Activated B cell treated with CpG ODN at 0.5 μM for 24 hours (primary cell): ENCODE measurements at regions not wholly inside any gene's neighbourhood (a gene's known extent, or its start where the extent isn't known, plus 50 kb on each side); places are given as distances from the start of the nearest gene placed in this dataset.

Experiments used
- ATAC-seq: fragments of 200-7000 bp; cut with Tn5 transposase; one replicate; pipeline ENCODE4 v1.10.0; 2021; ENCODE audit warnings: low read depth, mild to moderate bottlenecking, moderate library complexity
- CTCF ChIA-PET: fragments of 350-600 bp; sonication (Branson Sonifier 250); formaldehyde crosslinking; loops from one replicate; lab custom pipeline; 2021; ENCODE audit warnings: antibody characterized with exemption; lab: Charles Lee
- POLR2A ChIA-PET: fragments of 350-600 bp; sonication (Branson Sonifier 250); formaldehyde crosslinking; loops from one replicate; lab custom pipeline; 2021; ENCODE audit warnings: antibody characterized with exemption; lab: Charles Lee
- DNase-seq: peaks from one replicate; pipeline ENCODE4 v3.0.0; 2022
- H3K27ac Mint-ChIP-seq: one replicate; pipeline ENCODE4 v1.8.0; 2020; ENCODE audit warnings: mixed read lengths
- H3K27me3 Mint-ChIP-seq: one replicate; pipeline ENCODE4 v1.8.0; 2021; ENCODE audit warnings: mixed read lengths
- H3K36me3 Mint-ChIP-seq: one replicate; pipeline ENCODE4 v1.8.0; 2021; ENCODE audit warnings: low read depth, mixed read lengths
- H3K4me1 Mint-ChIP-seq: one replicate; pipeline ENCODE4 v1.8.0; 2021; ENCODE audit warnings: mixed read lengths
- H3K4me3 Mint-ChIP-seq: one replicate; pipeline ENCODE4 v1.8.0; 2020; ENCODE audit warnings: mild to moderate bottlenecking, mixed read lengths
- H3K9me3 Mint-ChIP-seq: one replicate; pipeline ENCODE4 v1.8.0; 2020; ENCODE audit warnings: mixed read lengths
- intact Hi-C: fragments of 100-400 bp; cut with micrococcal nuclease; formaldehyde crosslinking; loops from one replicate; pipeline ENCODE4 v1.15.1; 2024
- TF ChIP-seq, protein P1 (sequence below): fragments of 200-600 bp; IDR thresholded peaks from one replicate; pipeline ENCODE4 v1.8.0; 2022; ENCODE audit warnings: antibody characterized with exemption, mild to moderate bottlenecking

DNA sequence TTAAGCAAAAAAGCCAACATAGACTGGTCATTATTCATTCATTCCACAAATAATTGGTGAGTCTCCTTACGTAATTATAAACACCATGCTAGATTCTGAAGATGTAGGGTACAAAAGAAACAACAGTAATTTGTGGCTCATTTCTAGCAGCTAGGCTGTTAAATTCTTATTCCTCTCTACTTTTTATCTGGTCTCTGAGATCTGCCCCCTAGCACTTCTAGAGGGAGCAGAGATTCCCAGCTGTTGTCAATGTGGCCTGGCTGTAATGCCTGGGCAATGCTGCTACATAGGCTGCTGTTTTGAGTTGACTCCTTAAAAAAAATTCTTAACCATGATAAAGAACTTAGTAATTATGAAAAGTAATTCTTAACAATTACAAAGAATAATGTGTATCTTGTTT, 434.9 kb upstream of the THRB start:
- H3K4me1 Mint-ChIP-seq = no peaks in the 10 kb centered on the region
- DNase-seq = no peak
- H3K4me3 Mint-ChIP-seq = no peak overlapping the region
- CTCF ChIA-PET = no interaction called here
- no peak for ATAC-seq
- H3K27me3 Mint-ChIP-seq = no peaks in the 10 kb centered on the region
- no peak overlapping the region for H3K27ac Mint-ChIP-seq
- intact Hi-C loops = no loop called here
- POLR2A ChIA-PET = no interaction called here
- TF ChIP-seq, protein P1, sequence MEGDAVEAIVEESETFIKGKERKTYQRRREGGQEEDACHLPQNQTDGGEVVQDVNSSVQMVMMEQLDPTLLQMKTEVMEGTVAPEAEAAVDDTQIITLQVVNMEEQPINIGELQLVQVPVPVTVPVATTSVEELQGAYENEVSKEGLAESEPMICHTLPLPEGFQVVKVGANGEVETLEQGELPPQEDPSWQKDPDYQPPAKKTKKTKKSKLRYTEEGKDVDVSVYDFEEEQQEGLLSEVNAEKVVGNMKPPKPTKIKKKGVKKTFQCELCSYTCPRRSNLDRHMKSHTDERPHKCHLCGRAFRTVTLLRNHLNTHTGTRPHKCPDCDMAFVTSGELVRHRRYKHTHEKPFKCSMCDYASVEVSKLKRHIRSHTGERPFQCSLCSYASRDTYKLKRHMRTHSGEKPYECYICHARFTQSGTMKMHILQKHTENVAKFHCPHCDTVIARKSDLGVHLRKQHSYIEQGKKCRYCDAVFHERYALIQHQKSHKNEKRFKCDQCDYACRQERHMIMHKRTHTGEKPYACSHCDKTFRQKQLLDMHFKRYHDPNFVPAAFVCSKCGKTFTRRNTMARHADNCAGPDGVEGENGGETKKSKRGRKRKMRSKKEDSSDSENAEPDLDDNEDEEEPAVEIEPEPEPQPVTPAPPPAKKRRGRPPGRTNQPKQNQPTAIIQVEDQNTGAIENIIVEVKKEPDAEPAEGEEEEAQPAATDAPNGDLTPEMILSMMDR = no peak
- H3K9me3 Mint-ChIP-seq = no peaks in the 10 kb centered on the region
- no peaks in the 10 kb centered on the region for H3K36me3 Mint-ChIP-seq

DNA sequence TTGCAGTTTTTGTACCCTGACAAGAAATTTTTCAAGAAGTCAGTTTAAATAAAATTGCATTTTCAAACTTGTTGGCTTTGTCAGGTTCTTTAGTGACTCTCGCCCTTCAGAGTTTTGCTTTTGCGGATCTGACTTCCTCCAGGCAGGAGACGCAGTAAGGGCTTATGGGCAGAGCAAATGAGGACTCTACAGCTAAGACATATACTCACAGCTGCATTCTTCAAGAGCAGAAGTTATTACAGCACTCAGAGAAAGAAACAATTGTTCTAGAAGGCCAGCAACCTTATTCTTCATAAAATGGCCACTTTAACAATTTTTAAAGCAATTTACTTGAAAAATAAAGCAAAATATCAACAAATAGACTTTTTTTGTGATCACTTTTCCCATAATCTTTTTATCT, 438.8 kb upstream of the THRB start:
- POLR2A ChIA-PET = no interaction called here
- CTCF ChIA-PET = no interaction called here
- Mint-ChIP-seq H3K4me3 (no peak overlapping the region), H3K9me3 (no peaks in the 10 kb centered on the region), H3K36me3 (no peaks in the 10 kb centered on the region), H3K27me3 (no peaks in the 10 kb centered on the region), H3K4me1 (no peaks in the 10 kb centered on the region), H3K27ac (no peak overlapping the region)
- DNase-seq = no peak
- intact Hi-C loops = no loop called here
- no peak for ATAC-seq
- TF ChIP-seq, protein P1 = no peak

DNA sequence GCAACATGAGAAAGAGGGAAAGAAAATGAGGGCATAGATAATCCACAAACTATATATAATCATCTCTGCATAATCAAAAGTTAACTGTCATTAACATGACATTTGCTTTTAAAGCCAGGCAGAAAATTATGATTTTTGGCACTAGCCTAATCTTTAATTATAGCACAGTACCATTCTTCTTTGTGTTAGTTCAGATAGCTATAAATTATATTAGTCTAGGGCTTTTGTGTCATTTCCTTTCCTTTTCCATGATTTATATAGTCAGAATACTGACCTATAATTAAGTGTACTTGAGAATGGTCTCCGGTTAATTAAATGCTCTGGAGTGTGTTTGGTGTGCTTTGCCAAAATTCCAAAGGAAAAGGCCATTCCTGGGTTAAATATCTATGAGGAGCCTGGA, 441.9 kb upstream of the THRB start:
- ATAC-seq (no peak), DNase-seq (no peak)
- TF ChIP-seq, protein P1 = no peak
- H3K27me3 Mint-ChIP-seq = no peaks in the 10 kb centered on the region
- H3K4me3 Mint-ChIP-seq = no peak overlapping the region
- H3K36me3 Mint-ChIP-seq = no peaks in the 10 kb centered on the region
- H3K9me3 Mint-ChIP-seq = no peaks in the 10 kb centered on the region
- no peaks in the 10 kb centered on the region for H3K4me1 Mint-ChIP-seq
- intact Hi-C loops = no loop called here
- H3K27ac Mint-ChIP-seq = no peak overlapping the region
- ChIA-PET CTCF (no interaction called here), POLR2A (no interaction called here)

DNA sequence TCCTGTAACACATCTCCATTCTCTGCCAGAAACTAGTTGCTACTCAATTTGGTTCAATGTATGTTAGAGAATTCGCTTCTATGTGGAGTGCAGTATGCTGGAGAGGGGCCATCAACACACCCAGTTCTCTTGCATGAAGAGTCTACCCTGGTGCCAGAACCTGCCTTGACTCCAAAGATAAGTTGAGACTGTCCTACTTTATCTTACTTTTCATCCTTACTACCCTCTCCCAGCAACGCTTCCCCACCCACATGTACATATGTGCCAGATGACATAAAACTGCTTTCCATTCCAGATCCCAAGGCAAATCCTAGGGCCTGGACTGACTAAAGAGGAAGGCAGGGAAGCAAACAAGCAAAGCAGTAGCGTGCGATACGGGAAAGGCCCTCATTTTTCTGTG, 442.6 kb upstream of the THRB start:
- Mint-ChIP-seq H3K4me1 (no peaks in the 10 kb centered on the region), H3K4me3 (no peak overlapping the region), H3K9me3 (no peaks in the 10 kb centered on the region), H3K27ac (no peak overlapping the region), H3K36me3 (no peaks in the 10 kb centered on the region), H3K27me3 (no peaks in the 10 kb centered on the region)
- intact Hi-C loops = no loop called here
- ChIA-PET POLR2A (no interaction called here), CTCF (no interaction called here)
- DNase-seq = no peak
- ATAC-seq = no peak
- TF ChIP-seq, protein P1 = no peak

DNA sequence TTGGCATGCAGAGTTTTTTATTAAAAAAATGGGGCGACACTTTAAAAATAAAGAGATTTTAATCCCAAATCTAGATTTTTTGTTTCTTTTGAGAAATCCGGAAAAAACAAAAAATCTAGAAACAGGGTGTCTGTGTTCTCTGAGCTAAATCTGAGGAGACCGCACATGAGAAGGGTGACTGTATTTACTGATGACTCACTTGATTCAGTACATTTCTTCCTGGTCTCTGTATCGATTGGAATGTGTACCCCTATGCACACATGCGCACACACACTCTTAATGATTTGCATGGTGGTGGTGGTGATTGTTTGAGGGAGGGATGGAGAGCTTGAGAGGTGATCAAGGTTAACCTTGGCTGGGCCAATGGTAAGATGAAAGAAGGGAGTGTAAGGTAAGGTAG, 443.1 kb upstream of the THRB start:
- H3K36me3 Mint-ChIP-seq = no peaks in the 10 kb centered on the region
- no peak for ATAC-seq
- H3K4me3 Mint-ChIP-seq = no peak overlapping the region
- DNase-seq = no peak
- no peaks in the 10 kb centered on the region for H3K4me1 Mint-ChIP-seq
- CTCF ChIA-PET = no interaction called here
- H3K27me3 Mint-ChIP-seq = no peaks in the 10 kb centered on the region
- TF ChIP-seq, protein P1 = no peak
- intact Hi-C loops = no loop called here
- POLR2A ChIA-PET = no interaction called here
- no peak overlapping the region for H3K27ac Mint-ChIP-seq
- no peaks in the 10 kb centered on the region for H3K9me3 Mint-ChIP-seq
